AG10803 (cell line): ENCODE measurements at regions not wholly inside any gene's neighbourhood (a gene's known extent, or its start where the extent isn't known, plus 50 kb on each side); places are given as distances from the start of the nearest gene placed in this dataset.

ENCODE experiments used
- DNase-seq: peaks from one replicate; pipeline ENCODE4 v3.0.0; 2010; ENCODE audit warnings: low read depth
- H3K4me3 ChIP-seq: 2 replicates; pipeline ENCODE4 v1.5.1; 2011; ENCODE audit warnings: mild to moderate bottlenecking, low read length, control low read depth
- TF ChIP-seq, protein P1 (sequence below): conservative IDR thresholded peaks from 2 replicates; pipeline ENCODE4 v1.5.1; 2011; ENCODE audit warnings: mild to moderate bottlenecking, low read length, control low read depth, inconsistent platforms

DNA sequence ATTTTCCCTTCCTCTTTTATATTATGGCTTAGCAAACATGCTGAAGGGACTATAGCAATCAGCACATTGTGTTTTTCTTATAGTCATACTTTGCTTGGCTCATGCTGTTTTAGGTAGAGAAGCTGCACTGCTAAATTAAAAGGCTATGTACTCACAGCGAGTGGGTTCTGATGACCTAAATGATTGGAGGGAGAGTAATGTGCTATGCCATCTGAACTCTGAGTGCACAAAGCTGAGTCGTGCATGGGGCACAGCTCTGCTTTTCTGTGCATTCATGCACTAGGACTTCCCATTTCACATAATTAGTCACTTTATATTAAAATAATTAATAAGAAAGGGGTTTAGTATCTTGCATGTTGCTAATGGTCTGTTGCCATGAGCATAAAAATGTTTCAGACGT lies 132.7 kb upstream of the ADGRL3 start:
- no peak for DNase-seq
- TF ChIP-seq, protein P1, sequence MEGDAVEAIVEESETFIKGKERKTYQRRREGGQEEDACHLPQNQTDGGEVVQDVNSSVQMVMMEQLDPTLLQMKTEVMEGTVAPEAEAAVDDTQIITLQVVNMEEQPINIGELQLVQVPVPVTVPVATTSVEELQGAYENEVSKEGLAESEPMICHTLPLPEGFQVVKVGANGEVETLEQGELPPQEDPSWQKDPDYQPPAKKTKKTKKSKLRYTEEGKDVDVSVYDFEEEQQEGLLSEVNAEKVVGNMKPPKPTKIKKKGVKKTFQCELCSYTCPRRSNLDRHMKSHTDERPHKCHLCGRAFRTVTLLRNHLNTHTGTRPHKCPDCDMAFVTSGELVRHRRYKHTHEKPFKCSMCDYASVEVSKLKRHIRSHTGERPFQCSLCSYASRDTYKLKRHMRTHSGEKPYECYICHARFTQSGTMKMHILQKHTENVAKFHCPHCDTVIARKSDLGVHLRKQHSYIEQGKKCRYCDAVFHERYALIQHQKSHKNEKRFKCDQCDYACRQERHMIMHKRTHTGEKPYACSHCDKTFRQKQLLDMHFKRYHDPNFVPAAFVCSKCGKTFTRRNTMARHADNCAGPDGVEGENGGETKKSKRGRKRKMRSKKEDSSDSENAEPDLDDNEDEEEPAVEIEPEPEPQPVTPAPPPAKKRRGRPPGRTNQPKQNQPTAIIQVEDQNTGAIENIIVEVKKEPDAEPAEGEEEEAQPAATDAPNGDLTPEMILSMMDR = no peak
- H3K4me3 ChIP-seq = no peak overlapping the region

DNA sequence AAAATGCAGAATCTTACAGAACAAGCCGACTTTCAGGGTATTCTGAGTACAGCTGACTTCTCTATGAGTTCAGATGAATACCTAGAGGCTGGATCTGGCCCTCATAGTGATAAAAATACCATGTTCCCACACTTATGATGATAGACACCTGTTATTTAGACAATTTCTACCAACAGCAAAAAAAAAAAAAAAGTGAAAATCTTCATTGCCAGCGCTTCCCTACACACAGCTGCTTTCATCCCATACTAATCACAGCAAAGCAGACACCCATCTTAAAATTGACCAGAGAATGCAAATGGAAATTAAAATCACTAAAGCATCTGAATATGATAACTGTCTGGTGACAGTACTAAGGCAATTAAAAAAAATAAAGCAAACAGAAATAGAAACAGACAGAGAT lies 132.1 kb upstream of the ADGRL3 start:
- DNase-seq = no peak
- TF ChIP-seq, protein P1 = no peak
- no peak overlapping the region for H3K4me3 ChIP-seq

DNA sequence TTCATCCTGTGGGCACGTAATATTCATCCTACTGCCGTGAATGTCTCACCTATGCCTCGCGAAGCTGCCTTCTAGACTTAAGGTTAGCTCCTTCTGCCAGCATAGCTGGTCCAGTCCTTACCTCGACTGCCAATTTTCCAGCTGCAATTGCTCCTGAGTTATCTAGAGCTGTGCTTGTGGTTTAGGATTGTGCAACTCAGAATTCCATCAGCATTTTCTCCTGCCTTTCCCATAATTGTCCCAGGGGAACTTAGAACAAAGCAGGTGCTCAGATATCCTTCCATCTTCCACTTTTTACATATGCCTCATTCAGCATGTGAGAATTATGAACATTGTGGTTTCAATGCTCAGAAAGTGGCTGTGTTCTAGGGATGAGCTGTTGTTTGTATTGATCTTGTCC lies 131.4 kb upstream of the ADGRL3 start:
- TF ChIP-seq, protein P1 = no peak
- H3K4me3 ChIP-seq = no peak overlapping the region
- DNase-seq = no peak

DNA sequence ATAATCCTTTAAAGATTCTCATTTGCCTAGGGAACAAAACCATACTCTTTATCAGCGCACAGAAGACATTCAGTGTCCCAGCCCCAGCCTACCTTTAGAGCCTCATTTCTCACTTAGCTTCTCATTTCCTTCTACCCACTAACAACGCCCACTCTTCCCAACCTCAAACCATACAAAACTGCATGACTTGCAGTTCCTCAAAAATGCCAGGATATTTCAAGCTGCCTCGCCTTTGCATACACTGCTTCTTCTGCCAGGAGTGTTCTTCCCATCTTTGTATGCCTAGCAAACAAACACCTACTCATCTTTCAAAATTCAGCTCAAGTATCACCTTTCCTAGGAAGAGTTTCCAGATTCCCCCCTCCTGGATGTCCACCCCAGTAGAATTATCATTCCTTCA lies 129.9 kb upstream of the ADGRL3 start:
- DNase-seq = no peak
- no peak overlapping the region for H3K4me3 ChIP-seq
- TF ChIP-seq, protein P1 = no peak

DNA sequence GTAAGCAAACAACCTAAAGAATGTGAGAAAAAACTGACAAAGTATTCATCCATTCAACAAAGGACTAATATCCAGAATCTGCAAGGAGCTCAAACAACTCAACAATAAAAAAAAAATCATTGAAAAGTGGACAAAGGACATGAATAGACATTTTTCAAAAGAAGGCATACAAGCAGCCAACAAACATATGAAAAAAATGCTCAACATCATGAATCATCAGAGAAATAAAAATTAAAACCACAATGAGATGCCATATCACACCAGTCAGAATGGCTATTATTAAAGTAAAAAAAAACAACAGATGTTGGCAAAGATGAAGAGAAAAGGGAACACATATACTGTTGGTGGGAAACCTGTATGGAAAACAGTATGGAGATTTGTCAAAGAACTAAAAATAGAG lies 120.7 kb upstream of the ADGRL3 start:
- TF ChIP-seq, protein P1 = no peak
- no peak overlapping the region for H3K4me3 ChIP-seq
- no peak for DNase-seq

DNA sequence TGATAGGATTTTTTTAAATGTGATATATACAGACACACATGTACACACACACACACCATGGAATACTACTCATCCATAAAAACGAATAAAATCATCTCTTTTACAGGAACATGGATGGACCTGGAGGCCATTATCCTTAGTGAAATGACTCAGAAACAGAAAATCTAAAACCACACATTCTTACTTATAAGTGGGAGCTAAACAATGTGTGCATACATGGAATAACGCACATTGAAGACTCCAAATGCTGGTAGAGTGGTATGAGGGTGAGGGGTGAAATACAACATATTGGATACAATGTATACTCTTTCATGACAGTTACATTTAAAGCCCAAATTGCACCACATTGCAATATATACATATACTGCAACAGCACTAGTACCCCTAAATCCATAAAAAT lies 120.2 kb upstream of the ADGRL3 start:
- H3K4me3 ChIP-seq = no peak overlapping the region
- TF ChIP-seq, protein P1 = no peak
- DNase-seq = no peak

DNA sequence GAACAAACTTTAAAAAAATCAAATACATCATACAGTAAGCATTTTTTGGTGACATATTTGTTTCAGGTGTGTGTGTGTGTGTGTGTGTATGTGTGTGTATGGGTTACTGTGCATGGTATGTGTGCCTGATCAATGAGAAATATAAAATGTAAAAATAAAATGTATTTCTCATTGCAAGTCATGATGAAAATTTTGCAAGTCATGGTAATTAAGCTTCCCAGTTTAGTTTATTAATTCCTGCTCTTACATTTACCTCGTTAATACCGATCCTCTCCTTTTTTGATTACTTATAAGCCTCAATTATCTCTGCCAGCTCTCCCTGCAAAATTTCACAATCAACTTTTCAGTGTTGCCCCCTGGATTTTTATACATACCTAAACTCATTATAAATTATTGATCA lies 114.6 kb upstream of the ADGRL3 start:
- no peak for DNase-seq
- no peak overlapping the region for H3K4me3 ChIP-seq
- TF ChIP-seq, protein P1 = no peak
